CD4-positive, alpha-beta T cell treated with Interleukin-12 subunit alpha and Interleukin-12 subunit beta, for 1 hour (primary cell): ENCODE measurements at regions not wholly inside any gene's neighbourhood (a gene's known extent, or its start where the extent isn't known, plus 50 kb on each side); places are given as distances from the start of the nearest gene placed in this dataset.
"Not testable (repeated sequence)": the region's sequence is repeated elsewhere in the genome, so short reads cannot be mapped to it uniquely, and the experiment has no call there.

ENCODE experiments used
- DNase-seq: peaks from one replicate; pipeline ENCODE4 v3.0.0-alpha.2; 2020

GRCh38 chr19:28457620-28458019, 755.3 kb downstream of the UQCRFS1 start:
- DNase-seq = no peak

DNA sequence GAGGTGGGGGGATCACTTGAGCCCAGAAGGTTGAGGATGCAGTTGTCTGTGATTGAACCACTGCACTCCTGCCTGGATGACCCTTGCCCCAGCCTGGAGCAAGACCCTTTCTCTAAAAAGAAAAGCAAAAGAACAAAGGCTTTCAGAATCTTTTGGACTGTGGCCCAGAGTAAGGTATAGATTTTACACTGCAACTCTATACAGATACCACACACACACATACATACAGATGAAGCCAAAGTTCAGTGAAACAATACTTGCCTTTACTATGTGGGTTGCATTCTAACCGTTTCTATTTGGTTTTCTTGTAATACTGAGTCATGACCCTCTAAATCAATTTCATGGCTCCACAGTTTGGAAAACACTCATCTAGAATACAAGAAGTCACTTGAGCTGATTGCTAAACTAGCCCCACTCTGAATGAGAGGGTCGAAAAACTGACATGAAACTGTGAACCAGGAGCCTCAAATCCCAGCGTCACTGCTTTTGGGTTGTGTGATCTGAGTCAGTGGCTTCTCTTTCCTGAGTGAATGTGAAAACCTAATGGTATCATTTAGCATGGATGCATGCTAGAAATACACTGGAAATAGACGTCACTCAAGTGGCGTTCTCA, 756.1 kb downstream of the UQCRFS1 start:
- DNase-seq = no peak

- DNase-seq = no peak
These were observed 756.7 kb downstream of the UQCRFS1 start for GRCh38 chr19:28456252-28456651.

DNA sequence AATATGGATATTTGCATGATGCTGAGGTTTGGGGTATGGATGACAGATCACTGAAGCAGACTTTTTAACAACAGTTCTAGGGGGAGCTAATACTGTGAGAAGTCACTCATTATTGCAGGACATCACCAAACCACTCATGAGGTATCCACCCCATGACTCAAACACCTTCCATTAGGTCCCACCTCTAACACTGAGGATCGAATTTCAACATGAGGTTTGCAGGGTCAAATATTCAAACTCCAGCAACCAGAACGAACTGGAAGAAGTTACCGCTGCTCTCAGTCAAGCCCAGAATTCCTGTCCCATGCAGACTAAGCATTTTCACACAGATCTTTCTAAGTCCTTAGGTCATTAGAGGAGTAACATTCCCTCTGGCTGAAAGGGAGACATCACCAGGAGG, 758.9 kb downstream of the UQCRFS1 start:
- DNase-seq = no peak

DNA sequence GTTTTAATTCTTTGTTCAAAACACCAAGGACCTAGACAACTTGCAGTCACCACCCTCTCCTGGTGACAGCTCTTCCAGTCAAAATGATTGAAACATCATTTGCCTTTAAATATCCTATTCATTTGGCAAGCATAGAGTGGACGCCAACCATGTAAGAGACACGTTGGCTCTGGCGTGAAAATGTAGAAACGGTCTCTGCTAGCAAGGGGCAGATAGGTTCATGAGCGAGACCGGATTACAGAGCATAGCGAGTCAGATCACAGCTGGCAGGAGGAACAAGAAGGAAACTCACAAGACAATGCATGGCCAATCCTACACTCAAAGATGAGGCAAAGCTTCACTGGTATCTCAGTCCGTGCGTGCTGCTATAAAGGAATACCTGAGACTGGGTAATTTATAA, 759.5 kb downstream of the UQCRFS1 start:
- DNase-seq = no peak

GRCh38 chr19:28449803-28450202, 763.1 kb downstream of the UQCRFS1 start:
- DNase-seq = no peak

DNA sequence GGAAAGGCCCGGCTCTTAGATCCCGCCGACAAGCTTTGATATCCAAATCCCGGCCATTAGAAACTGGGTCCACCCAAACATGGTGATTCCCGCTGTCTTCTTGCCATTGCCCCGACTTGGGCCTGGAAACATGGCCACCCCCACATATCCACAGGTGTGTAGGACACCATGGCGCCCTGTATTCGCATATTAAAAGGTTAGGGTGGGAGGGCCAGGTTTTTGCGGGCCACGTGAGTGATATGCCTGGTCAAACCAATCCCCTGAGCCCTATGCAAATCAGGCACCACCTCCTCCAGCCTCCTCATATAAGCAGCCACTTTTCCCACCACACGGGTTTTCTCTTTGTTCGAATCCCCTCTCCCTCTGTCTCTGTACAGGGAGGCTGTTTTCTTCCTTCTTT, 766.4 kb downstream of the UQCRFS1 start:
- no peak for DNase-seq

GRCh38 chr19:28445826-28446225, 767.1 kb downstream of the UQCRFS1 start:
- no peak for DNase-seq

- no peak for DNase-seq
These were observed 768.6 kb downstream of the UQCRFS1 start for GRCh38 chr19:28444362-28444761.

DNA sequence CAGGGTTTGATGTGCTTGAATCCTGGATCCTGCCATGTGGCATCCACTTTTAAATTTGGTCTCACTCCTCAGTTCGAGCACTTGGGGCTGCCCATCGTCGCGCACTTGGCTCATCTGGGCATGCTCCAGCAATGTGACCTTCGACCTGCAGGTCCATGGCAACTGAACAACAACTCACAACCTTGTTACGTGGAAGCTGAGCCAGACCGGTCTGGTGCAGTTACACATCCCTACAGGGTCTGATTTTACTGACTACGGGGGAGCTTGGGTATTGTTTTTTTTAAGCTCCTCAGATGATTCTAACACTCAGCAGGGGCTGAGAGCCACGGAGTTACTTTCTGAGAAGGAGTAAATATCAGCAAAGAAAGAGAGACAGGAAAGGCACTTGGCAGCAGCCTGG, 769.6 kb downstream of the UQCRFS1 start:
- DNase-seq = no peak

DNA sequence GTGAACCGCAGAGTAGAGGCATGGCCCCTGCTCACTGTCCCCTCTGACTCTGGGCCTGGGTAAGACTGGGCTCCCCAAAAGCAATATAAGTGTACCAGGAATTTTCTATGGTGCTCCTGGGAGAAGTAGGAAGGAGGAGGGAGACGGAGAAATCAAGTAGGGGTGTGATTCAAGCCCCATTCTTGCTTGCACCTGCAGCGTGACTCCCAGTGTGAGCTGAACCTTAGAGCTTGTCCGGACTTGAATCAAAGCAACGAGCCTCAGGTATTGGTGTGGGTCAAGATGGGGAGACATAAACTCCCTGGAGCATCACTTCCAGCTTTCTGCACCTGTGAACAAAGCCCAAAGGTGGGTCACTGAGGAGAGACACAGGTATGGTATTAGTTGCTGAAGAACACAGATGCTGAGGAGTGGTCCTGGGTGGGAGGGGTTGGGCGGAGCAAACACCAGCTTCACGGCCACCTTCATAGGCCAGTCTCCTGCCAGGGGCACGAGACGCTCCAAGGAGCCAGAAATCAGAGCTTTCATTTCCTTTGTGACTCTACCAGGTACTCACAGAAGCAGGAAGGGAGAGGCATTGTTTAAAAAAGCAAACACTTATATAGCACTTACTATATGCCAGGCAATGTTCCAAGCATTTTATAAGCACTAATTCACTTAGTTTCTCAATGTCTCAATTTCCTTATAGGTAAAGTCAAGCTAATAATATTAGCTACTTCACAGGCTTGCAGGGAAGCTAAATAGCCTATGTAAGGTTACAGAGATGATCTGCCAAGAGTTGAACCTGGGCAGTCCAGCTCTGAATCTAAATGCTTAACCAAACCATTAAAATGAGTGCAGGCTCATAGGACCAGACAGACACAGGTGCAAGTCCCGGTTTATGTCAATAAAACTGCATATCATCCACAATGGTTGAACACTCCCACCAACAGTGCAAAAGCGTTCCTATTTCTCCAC, 775.3 kb downstream of the UQCRFS1 start:
- no peak for DNase-seq

DNA sequence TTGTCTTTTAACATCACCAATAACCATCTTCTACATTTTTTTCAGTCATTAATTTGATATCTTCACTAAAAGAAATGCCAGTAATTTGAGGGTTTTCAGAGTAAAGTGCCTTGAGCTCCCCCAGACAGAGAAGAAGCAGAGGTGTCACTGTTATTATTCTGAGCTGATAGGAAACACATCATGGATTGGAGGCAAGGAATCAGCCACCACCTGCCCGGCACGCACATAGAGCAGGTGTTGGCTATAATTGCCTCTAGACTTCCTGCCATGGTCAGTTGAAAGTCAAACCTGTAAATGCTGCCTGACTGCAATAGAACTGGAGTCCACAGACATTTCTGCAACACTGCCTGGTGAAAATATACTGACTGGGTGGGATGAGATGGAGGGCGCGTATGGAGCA, 776.6 kb downstream of the UQCRFS1 start:
- no peak for DNase-seq

DNA sequence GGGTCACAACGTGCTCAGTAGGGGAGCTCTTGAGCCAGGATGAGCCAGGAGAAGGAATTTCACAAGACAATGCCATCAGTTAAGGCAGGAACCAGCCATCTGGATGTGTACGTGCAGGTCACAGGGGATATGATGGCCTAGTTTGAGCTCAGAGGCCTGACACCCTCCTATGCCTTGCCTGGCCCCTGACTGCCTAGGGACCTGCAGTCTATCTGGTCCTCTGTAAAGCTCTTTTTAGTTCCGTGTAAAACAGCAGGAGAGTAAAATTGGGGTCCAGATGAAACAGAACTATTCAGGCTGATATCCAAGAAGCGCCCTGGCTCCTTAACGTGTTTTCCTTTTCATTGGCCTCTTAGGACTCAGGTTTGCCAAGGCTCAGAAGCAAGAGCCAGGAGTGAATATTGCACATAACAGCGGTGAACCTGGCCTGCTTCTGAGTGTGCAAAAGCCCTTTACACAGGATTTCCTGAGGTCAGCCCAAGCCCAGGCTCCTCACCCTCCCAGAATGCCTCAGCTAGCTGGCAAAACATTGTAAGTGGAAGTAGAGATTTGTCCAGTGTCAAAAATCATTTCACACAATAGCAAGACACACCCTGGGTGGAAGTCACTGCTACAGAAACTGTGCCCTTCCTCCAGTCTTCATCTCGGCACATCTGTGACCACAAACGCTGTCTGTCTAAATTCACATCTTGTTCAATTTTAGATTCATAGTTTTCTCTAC, 777.2 kb downstream of the UQCRFS1 start:
- DNase-seq = no peak

DNA sequence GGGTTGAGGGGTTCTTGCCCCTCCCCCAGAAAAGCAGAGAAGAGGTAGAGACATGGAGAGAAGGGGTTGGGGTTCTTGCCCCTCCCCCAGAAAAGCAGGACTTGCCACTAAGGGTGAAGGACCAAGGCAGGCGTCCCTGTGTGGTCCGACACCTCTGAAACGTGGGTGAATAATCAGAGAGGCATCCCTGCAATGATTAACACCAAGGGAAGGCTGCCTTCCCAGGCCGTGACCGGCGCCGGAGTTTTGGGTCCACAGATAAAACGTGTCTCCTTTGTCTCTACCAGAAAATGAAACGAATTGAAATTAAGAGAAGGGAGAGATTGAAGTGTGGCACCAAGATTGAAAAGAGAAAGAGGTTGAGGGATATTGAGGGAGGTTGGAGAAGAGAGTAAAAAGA, 778.2 kb downstream of the UQCRFS1 start:
- not testable (repeated sequence) for DNase-seq

DNA sequence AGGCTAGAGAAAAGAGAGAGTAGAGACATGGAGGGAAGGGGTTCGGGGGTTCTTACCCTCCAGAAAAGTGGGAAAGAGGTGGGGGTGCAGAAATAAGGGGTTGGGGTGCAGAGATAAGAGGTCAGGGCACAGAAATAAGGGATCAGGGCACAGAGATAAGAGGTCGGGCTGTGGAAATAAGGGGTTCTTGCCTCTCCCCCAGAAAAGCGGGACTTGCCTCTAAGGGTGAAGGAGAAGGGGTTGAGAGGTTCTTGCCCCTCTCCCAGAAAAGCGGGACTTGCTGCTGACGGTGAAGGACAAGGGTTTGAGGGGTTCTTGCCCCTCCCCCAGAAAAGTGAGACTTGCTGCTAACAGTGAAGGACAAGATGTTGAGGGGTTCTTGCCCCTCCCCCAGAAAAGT, 778.6 kb downstream of the UQCRFS1 start:
- not testable (repeated sequence) for DNase-seq

DNA sequence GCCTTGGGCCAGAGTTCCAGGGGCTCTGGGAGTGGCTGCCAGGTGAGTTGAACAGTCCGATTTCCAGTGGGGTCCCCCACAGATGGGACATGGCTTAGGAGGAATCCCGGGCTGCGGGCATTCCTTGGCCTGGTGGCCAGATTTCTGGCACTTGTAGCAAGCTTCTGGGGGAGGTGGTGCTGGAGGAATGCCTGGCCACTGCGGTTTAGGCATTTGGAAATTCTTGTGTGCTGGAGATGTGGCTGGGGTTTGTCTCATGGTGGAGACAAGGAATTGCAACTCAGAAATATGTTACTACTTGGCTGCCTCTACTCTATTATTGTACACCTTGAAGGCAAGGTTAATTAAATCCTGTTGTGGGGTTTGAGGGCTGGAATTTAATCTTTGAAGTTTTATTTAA, 779.8 kb downstream of the UQCRFS1 start:
- DNase-seq = not testable (repeated sequence)

- no peak for DNase-seq
These were observed 782.7 kb downstream of the UQCRFS1 start for GRCh38 chr19:28430214-28430613.

DNA sequence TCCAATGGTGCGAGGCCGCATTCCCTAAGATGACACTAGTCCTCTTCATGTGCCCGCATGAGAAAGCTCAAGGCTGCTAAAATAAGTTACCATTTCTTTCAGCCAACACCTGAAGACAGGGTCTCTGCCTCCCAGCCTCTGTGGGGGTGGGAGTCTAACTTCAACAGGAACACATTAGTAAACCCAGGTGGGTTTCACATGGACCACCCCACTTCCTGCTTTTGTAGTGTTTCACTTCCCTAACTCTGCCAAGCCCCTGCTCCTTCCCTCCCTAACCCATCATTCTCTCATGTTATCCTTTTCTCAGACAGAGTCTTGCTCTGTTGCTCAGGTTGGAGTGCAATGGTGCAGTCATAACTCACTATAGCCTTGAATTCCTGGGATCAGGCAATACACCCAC, 783.6 kb downstream of the UQCRFS1 start:
- DNase-seq = no peak

DNA sequence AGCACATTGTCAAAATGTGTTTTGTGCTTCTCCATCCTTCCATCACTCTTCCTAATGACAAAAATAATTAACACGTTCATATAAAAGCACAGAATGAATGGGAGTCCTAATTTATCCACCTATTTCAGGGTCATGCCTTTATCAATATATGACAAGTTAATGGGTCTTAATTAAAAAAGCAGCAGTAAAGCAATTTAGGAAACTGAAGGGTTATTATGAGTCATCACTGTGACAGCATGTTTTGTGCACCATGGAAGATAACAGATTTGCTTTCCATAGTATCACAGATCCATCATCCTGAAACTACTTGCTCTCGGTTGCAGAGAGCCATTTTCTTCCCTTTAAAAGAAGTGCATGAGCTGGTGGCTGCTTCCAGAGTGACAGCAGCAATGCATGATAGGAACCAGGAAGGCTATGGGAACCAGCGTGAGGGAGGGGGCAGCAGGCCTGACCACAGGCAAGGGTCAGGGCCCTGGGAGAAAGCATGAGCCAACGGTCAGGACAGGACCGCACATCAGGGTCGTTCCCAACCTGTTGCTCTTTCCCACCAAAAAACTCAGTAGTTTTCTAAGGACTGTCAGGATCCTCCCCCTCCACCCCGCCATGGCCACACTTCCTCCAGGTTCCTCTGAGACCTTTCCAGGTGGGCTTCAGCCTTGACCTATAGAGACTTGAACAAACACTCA, 784.1 kb downstream of the UQCRFS1 start:
- DNase-seq = no peak

- DNase-seq = no peak
These were observed 785.4 kb downstream of the UQCRFS1 start for GRCh38 chr19:28427376-28428083.

DNA sequence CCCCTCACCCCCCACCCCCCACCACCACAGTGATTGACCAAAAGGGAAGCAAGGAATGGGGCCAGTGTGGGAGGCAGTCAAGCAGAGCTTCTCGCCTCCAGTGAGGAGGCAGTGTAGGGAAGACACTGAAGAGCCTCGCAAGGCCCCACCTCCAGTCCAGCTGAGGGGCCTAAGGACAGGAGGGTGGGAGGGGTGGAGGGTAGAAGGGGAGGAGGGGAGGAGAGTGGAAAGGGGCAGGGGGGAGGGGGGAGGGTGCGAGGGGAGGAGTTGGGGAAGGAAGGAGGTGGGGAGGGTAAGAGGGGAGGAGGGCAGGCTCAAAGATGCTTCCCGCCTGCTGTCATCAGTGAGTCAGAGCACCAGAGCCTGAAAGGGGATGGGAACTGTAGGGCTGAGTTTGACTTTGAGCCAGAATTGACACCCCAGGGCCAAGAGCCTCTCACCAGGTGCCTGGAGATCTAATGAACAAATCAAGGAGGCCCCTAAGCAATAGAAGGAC, 786.2 kb downstream of the UQCRFS1 start:
- no peak for DNase-seq

GRCh38 chr19:28426110-28426729, 786.7 kb downstream of the UQCRFS1 start:
- no peak for DNase-seq
